ENCODE measurements at regions not wholly inside any gene's neighbourhood (a gene's known extent, or its start where the extent isn't known, plus 50 kb on each side); places are given as distances from the start of the nearest gene placed in this dataset.
"Not testable (repeated sequence)": the region's sequence is repeated elsewhere in the genome, so short reads cannot be mapped to it uniquely, and the experiment has no call there.

GRCh38 chr19:28137772-28138171, 1075.2 kb downstream of the UQCRFS1 start:
- Histone ChIP-seq H3K27ac (replicated peaks) (no peak overlapping the region), H3K4me3 (replicated peaks; ENCODE audit: insufficient read depth, low read length) (no peak overlapping the region), H3K27me3 (ENCODE audit: insufficient read depth, poor library complexity, severe bottlenecking) (no peaks in the 10 kb centered on the region)
- no peak for DNase-seq (ENCODE audit: low read depth in 1 of 2, low spot score in 1 of 2)
- TF ChIP-seq REST (IDR thresholded peaks at IDR 0.05; ENCODE audit: insufficient replicate concordance, low read depth) (no peak), GABPA (IDR thresholded peaks at IDR 0.05; ENCODE audit: low read depth) (no peak), SPI1 (IDR thresholded peaks at IDR 0.05; ENCODE audit: borderline replicate concordance, low read depth) (no peak), POLR2AphosphoS5 (IDR thresholded peaks at IDR 0.05; ENCODE audit: low read depth) (no peak), CTCF (IDR thresholded peaks at IDR 0.05; ENCODE audit: insufficient read depth, low read length) (no peak)

GRCh38 chr19:28136796-28137195, 1076.2 kb downstream of the UQCRFS1 start:
- TF ChIP-seq SPI1 (IDR thresholded peaks at IDR 0.05; ENCODE audit: borderline replicate concordance, low read depth): no peak
- no peak for TF ChIP-seq CTCF (IDR thresholded peaks at IDR 0.05; ENCODE audit: insufficient read depth, low read length)
- no peak for TF ChIP-seq GABPA (IDR thresholded peaks at IDR 0.05; ENCODE audit: low read depth)
- TF ChIP-seq POLR2AphosphoS5 (IDR thresholded peaks at IDR 0.05; ENCODE audit: low read depth): no peak
- Histone ChIP-seq H3K27ac (replicated peaks) (no peak overlapping the region), H3K27me3 (ENCODE audit: insufficient read depth, poor library complexity, severe bottlenecking) (no peaks in the 10 kb centered on the region), H3K4me3 (replicated peaks; ENCODE audit: insufficient read depth, low read length) (no peak overlapping the region)
- DNase-seq (ENCODE audit: low read depth in 1 of 2, low spot score in 1 of 2): no peak

GRCh38 chr19:28135825-28136224, 1077.1 kb downstream of the UQCRFS1 start:
- H3K27me3 ChIP-seq (ENCODE audit: insufficient read depth, poor library complexity, severe bottlenecking): no peaks in the 10 kb centered on the region
- no peak overlapping the region for H3K4me3 ChIP-seq (replicated peaks; ENCODE audit: insufficient read depth, low read length)
- TF ChIP-seq SPI1 (IDR thresholded peaks at IDR 0.05; ENCODE audit: borderline replicate concordance, low read depth) (no peak), REST (IDR thresholded peaks at IDR 0.05; ENCODE audit: insufficient replicate concordance, low read depth) (no peak), GABPA (IDR thresholded peaks at IDR 0.05; ENCODE audit: low read depth) (no peak), CTCF (IDR thresholded peaks at IDR 0.05; ENCODE audit: insufficient read depth, low read length) (no peak), POLR2AphosphoS5 (IDR thresholded peaks at IDR 0.05; ENCODE audit: low read depth) (no peak)
- H3K27ac ChIP-seq (replicated peaks): no peak overlapping the region
- DNase-seq (ENCODE audit: low read depth in 1 of 2, low spot score in 1 of 2): no peak

GRCh38 chr19:28134311-28134710, 1078.6 kb downstream of the UQCRFS1 start:
- no peak overlapping the region for H3K4me3 ChIP-seq (replicated peaks; ENCODE audit: insufficient read depth, low read length)
- H3K27ac ChIP-seq (replicated peaks): no peak overlapping the region
- no peaks in the 10 kb centered on the region for H3K27me3 ChIP-seq (ENCODE audit: insufficient read depth, poor library complexity, severe bottlenecking)
- no peak for DNase-seq (ENCODE audit: low read depth in 1 of 2, low spot score in 1 of 2)
- TF ChIP-seq REST (IDR thresholded peaks at IDR 0.05; ENCODE audit: insufficient replicate concordance, low read depth) (no peak), POLR2AphosphoS5 (IDR thresholded peaks at IDR 0.05; ENCODE audit: low read depth) (no peak), CTCF (IDR thresholded peaks at IDR 0.05; ENCODE audit: insufficient read depth, low read length) (no peak), SPI1 (IDR thresholded peaks at IDR 0.05; ENCODE audit: borderline replicate concordance, low read depth) (no peak), GABPA (IDR thresholded peaks at IDR 0.05; ENCODE audit: low read depth) (no peak)

- H3K4me3 ChIP-seq (replicated peaks; ENCODE audit: insufficient read depth, low read length); H3K27me3 ChIP-seq (ENCODE audit: insufficient read depth, poor library complexity, severe bottlenecking); DNase-seq (ENCODE audit: low read depth in 1 of 2, low spot score in 1 of 2); H3K27ac ChIP-seq (replicated peaks): not testable (repeated sequence)
These were observed 1082.1 kb downstream of the UQCRFS1 start for GRCh38 chr19:28130881-28131280.
